Fibroblast of the aortic adventitia (primary cell): ENCODE measurements at regions not wholly inside any gene's neighbourhood (a gene's known extent, or its start where the extent isn't known, plus 50 kb on each side); places are given as distances from the start of the nearest gene placed in this dataset.

Source experiments
- DNase-seq: peaks from one replicate; pipeline ENCODE4 v3.0.0-alpha.2; 2010; ENCODE audit warnings: low read depth
- H3K4me3 ChIP-seq: 2 replicates; pipeline ENCODE4 v1.5.1; 2011; ENCODE audit warnings: low read depth, mild to moderate bottlenecking, control low read depth, low read length, moderate library complexity
- TF ChIP-seq, protein P1 (sequence below): IDR thresholded peaks from 2 replicates; pipeline ENCODE4 v1.5.1; 2011; ENCODE audit warnings: mild to moderate bottlenecking, low read length, control low read depth, inconsistent platforms; ENCODE audit not compliant: insufficient read depth

DNA sequence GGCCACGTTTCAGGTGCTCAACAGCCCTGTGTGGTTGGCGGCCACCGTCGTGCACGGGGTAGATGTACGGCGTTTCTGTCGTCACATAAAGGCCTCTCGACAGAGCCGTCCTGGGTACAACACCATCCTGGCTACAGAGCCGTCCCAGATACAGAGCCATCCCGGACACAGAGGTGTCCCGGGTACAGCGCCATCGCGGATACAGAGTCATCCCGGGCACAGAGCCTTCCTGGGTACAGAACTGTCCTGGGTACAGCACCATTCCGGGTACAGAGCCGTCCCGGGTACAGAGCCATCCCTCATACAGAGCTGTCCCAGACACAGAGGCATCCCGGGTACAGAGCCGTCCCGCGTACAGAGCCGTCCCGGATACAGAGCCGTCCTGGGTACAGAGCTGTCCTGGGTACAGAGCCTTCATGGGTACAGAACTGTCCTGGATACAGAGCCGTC lies 222.7 kb upstream of the SOX1 start:
- no peak for DNase-seq
- H3K4me3 ChIP-seq, result no peak overlapping the region
- TF ChIP-seq, protein P1, sequence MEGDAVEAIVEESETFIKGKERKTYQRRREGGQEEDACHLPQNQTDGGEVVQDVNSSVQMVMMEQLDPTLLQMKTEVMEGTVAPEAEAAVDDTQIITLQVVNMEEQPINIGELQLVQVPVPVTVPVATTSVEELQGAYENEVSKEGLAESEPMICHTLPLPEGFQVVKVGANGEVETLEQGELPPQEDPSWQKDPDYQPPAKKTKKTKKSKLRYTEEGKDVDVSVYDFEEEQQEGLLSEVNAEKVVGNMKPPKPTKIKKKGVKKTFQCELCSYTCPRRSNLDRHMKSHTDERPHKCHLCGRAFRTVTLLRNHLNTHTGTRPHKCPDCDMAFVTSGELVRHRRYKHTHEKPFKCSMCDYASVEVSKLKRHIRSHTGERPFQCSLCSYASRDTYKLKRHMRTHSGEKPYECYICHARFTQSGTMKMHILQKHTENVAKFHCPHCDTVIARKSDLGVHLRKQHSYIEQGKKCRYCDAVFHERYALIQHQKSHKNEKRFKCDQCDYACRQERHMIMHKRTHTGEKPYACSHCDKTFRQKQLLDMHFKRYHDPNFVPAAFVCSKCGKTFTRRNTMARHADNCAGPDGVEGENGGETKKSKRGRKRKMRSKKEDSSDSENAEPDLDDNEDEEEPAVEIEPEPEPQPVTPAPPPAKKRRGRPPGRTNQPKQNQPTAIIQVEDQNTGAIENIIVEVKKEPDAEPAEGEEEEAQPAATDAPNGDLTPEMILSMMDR, result no peak

DNA sequence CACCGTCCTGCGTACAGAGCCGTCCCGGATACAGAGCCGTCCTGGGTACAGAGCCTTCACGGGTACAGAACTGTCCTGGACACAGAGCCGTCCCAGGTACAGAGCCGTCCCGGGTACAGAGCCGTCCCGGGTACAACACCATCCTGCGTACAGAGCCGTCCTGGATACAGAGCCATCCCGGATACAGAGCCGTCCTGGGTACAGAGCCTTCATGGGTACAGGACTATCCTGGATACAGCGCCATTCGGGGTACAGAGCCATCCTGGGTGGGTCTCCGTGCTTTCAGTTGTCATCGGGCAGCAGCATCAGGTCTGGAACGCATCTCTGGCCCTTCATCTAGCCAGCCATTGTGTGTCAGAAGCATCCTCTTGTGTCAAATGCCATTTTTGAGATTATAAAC lies 222.3 kb upstream of the SOX1 start:
- TF ChIP-seq, protein P1, result no peak
- no peak for DNase-seq
- H3K4me3 ChIP-seq, result no peak overlapping the region

DNA sequence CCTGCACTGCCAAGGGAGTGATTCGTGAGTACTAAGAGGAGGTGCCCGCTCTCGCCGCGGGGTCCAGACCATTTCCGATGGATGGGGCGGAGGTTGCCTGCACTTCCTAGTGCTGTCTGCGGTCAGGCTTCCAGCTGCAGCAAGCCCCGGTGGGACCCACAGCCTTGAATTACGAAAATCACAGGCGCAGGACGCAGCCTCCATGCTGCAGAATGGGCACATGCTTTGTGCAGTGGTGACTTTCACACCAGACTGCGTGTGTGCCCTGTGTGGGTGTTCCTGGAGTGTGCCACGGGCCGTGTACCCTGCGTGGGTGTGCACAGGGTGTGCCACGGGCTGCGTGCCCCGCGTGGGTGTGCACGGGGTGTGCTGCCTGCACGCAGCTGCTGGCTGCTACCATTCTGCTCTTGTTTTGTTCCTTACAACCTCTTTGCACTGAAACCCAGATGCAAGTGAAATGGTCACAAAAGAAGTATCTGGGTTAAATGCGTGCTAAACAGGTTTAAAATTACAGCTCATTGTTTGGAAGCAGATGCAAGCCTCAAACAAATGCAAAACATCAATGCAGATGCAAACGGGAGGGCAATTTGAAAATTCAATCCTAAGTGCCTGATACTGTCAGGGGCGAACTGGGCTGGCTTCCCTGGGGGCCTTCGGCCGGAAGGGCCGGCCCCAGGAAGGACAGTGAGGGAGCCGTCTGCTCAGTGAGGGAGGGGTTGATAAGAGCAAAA lies 221.2 kb upstream of the SOX1 start:
- TF ChIP-seq, protein P1, result no peak
- no peak for DNase-seq
- H3K4me3 ChIP-seq, result no peak overlapping the region

DNA sequence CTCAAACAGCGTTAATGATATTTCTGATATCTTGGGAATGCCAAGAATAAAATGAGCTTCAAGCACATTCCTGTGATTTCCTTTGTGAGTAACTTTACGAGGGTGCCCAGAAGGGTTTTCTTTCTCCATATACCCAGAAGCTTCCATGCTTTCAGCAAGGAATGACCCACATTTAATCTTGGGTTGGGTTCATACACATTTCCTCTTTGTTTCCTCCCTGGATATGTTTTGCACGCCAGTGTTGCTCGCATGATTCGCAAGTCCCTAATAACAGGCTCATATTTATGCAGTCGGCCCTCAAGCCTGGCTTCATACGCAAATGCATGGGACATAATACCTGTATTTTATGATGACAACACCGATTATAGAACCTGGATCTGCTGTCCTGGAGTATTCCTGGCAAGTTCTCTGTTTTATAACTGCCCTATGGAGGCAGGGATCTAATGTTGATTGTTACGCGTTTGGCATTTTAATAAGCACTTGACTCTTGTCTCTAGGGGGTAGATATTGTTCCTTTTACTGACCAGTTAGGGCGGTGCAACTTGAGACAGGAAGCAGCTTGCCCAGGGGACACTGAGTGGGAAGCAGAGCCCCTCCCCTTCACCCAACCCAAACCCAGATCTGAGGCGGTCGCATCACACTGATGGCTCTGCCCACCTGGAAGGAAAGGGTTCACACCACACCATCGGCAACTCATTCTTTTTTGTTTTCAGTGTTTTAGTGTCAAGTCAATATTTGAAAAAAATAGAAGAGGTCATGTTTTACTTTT lies 220.4 kb upstream of the SOX1 start:
- DNase-seq, result no peak
- no peak overlapping the region for H3K4me3 ChIP-seq
- TF ChIP-seq, protein P1, result no peak

DNA sequence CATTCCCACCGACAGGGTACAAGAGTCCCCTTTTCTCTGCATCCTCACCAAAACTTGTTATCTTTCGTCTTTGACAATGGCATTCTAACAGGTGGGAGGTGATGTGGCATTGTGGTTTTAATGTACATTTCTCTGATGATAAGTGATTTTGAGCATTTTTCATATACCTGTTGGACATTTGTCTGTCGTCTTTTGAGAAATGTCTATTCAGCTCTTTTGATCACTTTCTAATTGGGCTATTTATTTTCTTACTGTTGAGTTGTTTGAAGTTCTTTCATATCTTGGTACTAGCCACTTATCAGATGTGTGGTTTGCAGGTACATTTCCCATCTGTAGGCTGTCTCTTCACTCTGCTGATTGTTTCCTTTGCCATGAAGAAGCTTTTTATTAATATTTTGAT lies 219.0 kb upstream of the SOX1 start:
- H3K4me3 ChIP-seq, result no peak overlapping the region
- TF ChIP-seq, protein P1, result no peak
- DNase-seq, result no peak

DNA sequence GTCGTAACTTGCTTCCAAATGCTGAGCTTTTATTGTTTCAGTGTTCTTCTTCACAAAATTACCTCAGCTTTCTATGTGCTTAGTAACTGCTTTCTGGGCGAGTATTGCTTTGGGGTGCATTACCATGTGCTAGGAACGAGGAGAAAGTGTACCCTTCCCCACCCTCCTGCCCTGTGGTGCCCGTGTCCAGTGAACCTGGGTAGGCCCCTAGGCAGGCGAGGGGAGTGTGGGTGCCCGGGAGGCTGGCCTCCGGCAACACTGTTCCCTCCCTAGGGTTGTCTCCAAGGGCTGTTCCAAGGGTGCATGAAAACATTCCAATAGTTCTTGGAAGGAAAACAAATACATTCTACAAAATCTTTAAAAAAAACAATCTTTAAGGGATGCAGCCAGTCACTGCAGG lies 216.5 kb upstream of the SOX1 start:
- no peak for DNase-seq
- TF ChIP-seq, protein P1, result no peak
- H3K4me3 ChIP-seq, result no peak overlapping the region
